H1 (cell line): ENCODE measurements at regions not wholly inside any gene's neighbourhood (a gene's known extent, or its start where the extent isn't known, plus 50 kb on each side); places are given as distances from the start of the nearest gene placed in this dataset.

ENCODE experiments used
- CTCF ChIA-PET: fragments of 300-600 bp; sonication (Branson Sonifier 250); formaldehyde crosslinking; loops from one replicate; lab custom pipeline; 2021; ENCODE audit not compliant: partially characterized antibody; lab: Charles Lee
- POLR2A ChIA-PET: fragments of 300-600 bp; sonication (Branson Sonifier 250); formaldehyde crosslinking; loops from one replicate; lab custom pipeline; 2021; ENCODE audit warnings: inconsistent platforms; ENCODE audit not compliant: partially characterized antibody; lab: Charles Lee
- DNase-seq, 2 experiments: peaks; one replicate each; pipeline versions ENCODE4 v3.0.0 to v3.0.0-alpha.2; 2010 to 2022; ENCODE audit warnings: low spot score in 2 of 2, low read depth in 1 of 2, mixed read lengths in 1 of 2
- FAIRE-seq: peaks from 2 replicates; lab custom pipeline; 2011; peaks lifted over from hg19 to GRCh38; lab: Jason Lieb, UNC
- H2AFZ ChIP-seq: 2 replicates; pipeline ENCODE4 v1.8.1; 2012; ENCODE audit warnings: low read length, inconsistent platforms
- H2AK5ac ChIP-seq: 2 replicates; pipeline ENCODE4 v1.6.1; 2013; ENCODE audit warnings: low read depth, low read length
- H2BK120ac ChIP-seq: replicated peaks from 2 replicates; pipeline ENCODE3; 2013; ENCODE audit warnings: low read depth, low read length, inconsistent platforms
- H2BK12ac ChIP-seq: 2 replicates; pipeline ENCODE4 v1.6.1; 2013; ENCODE audit warnings: low read depth, low read length
- H2BK15ac ChIP-seq: 2 replicates; pipeline ENCODE4 v1.6.1; 2013; ENCODE audit warnings: low read length
- H2BK20ac ChIP-seq: 2 replicates; pipeline ENCODE4 v1.6.1; 2013; ENCODE audit warnings: low read length
- H2BK5ac ChIP-seq: 2 replicates; pipeline ENCODE4 v1.6.1; 2013; ENCODE audit warnings: low read depth, low read length
- H3K14ac ChIP-seq: 2 replicates; pipeline ENCODE4 v1.6.1; 2013; ENCODE audit warnings: inconsistent platforms; ENCODE audit not compliant: insufficient read length
- H3K18ac ChIP-seq: 2 replicates; pipeline ENCODE4 v1.6.1; 2013; ENCODE audit warnings: low read length; ENCODE audit errors: extremely low read depth
- H3K23ac ChIP-seq: 2 replicates; pipeline ENCODE4 v1.6.1; 2013; ENCODE audit warnings: inconsistent platforms; ENCODE audit not compliant: insufficient read length
- H3K23me2 ChIP-seq: 2 replicates; pipeline ENCODE4 v1.6.1; 2013; ENCODE audit warnings: low read depth, low read length
- H3K27ac ChIP-seq: 2 replicates; pipeline ENCODE4 v1.6.1; 2011; ENCODE audit warnings: low read depth, low read length, inconsistent platforms
- H3K27me3 ChIP-seq, 4 experiments: replicated peaks in 1 of 4; 1 replicate in 1 of 4; 2 replicates in 3 of 4; pipeline versions ENCODE4 v1.6.1 to v1.8.1; 2011 to 2013; ENCODE audit warnings: low read length in 3 of 4, mild to moderate bottlenecking in 3 of 4, inconsistent platforms in 2 of 4, mixed read lengths in 2 of 4, moderate library complexity in 1 of 4; ENCODE audit not compliant: control insufficient read depth in 3 of 4, insufficient read depth in 3 of 4; ENCODE audit errors: extremely low read depth in 1 of 4
- H3K36me3 ChIP-seq, 4 experiments: 2 replicates each; pipeline versions ENCODE4 v1.6.1 to v1.8.1; 2011 to 2013; ENCODE audit warnings: mild to moderate bottlenecking in 4 of 4, low read length in 3 of 4, moderate library complexity in 2 of 4, control low read depth in 1 of 4, inconsistent platforms in 1 of 4; ENCODE audit not compliant: insufficient read depth in 4 of 4, control insufficient read depth in 2 of 4
- H3K4ac ChIP-seq: replicated peaks from 2 replicates; pipeline ENCODE3; 2013; ENCODE audit warnings: low read length, low read depth, mixed read lengths, inconsistent platforms; ENCODE audit not compliant: insufficient read length
- H3K4me1 ChIP-seq, 4 experiments: replicated peaks in 1 of 4; 1 replicate in 1 of 4; 2 replicates in 3 of 4; pipeline versions ENCODE4 v1.6.1 to v1.8.1; 2011 to 2013; ENCODE audit warnings: low read length in 3 of 4, inconsistent platforms in 2 of 4, mixed read lengths in 1 of 4; ENCODE audit not compliant: insufficient read depth in 4 of 4, control insufficient read depth in 3 of 4
- H3K4me2 ChIP-seq, 2 experiments: 2 replicates each; pipeline versions ENCODE4 v1.6.1 to v1.8.1; 2011 to 2013; ENCODE audit warnings: low read depth in 2 of 2, low read length in 2 of 2, control low read depth in 1 of 2, inconsistent platforms in 1 of 2, mild to moderate bottlenecking in 1 of 2; ENCODE audit not compliant: insufficient read depth in 1 of 2
- H3K4me3 ChIP-seq, 4 experiments: fragments of 200-600, 300-600 bp in 1 of 4; sonication (generic), shearing (Covaris generic), sonication (Bioruptor Twin) in 1 of 4; 2 replicates each; pipeline versions ENCODE4 v1.5.1 to v1.8.1; 2011 to 2016; ENCODE audit warnings: low read length in 4 of 4, low read depth in 3 of 4, control low read depth in 2 of 4, inconsistent platforms in 2 of 4, mild to moderate bottlenecking in 2 of 4, mixed read lengths in 1 of 4, moderate library complexity in 1 of 4; ENCODE audit not compliant: insufficient read depth in 2 of 4; ENCODE audit errors: extremely low read depth in 1 of 4
- H3K56ac ChIP-seq: replicated peaks from 2 replicates; pipeline ENCODE3; 2013; ENCODE audit warnings: low read depth, mild to moderate bottlenecking, mixed read lengths, low read length, inconsistent platforms; ENCODE audit not compliant: insufficient read length
- H3K79me1 ChIP-seq: 2 replicates; pipeline ENCODE4 v1.6.1; 2013; ENCODE audit warnings: low read depth, low read length, control low read depth
- H3K79me2 ChIP-seq, 2 experiments: 2 replicates each; pipeline versions ENCODE4 v1.6.1 to v1.8.1; 2012 to 2013; ENCODE audit warnings: low read length in 2 of 2, mild to moderate bottlenecking in 2 of 2, inconsistent platforms in 1 of 2; ENCODE audit not compliant: insufficient read depth in 2 of 2, control insufficient read depth in 1 of 2
- H3K9ac ChIP-seq, 4 experiments: replicated peaks in 1 of 4; 1 replicate in 1 of 4; 2 replicates in 3 of 4; pipeline versions ENCODE4 v1.6.1 to v1.8.1; 2011 to 2013; ENCODE audit warnings: low read depth in 3 of 4, low read length in 3 of 4, control low read depth in 2 of 4, mild to moderate bottlenecking in 2 of 4, moderate library complexity in 2 of 4, inconsistent platforms in 1 of 4; ENCODE audit errors: extremely low read depth in 1 of 4
- H3K9me3 ChIP-seq, 2 experiments: 2 replicates each; pipeline versions ENCODE4 v1.6.1 to v1.8.1; 2012 to 2013; ENCODE audit warnings: mild to moderate bottlenecking in 2 of 2, moderate library complexity in 2 of 2, control low read depth in 1 of 2, inconsistent platforms in 1 of 2, low read depth in 1 of 2, low read length in 1 of 2, mixed read lengths in 1 of 2; ENCODE audit not compliant: insufficient read depth in 2 of 2
- H4K20me1 ChIP-seq, 2 experiments: replicated peaks in 1 of 2; 2 replicates each; pipeline versions ENCODE3 to v1.8.1; 2011 to 2013; ENCODE audit warnings: inconsistent platforms in 2 of 2, low read length in 2 of 2, mild to moderate bottlenecking in 1 of 2; ENCODE audit not compliant: insufficient read depth in 2 of 2, control insufficient read depth in 1 of 2
- H4K5ac ChIP-seq: 2 replicates; pipeline ENCODE4 v1.6.1; 2013; ENCODE audit warnings: low read length, low read depth, mixed read lengths, inconsistent platforms; ENCODE audit not compliant: insufficient read length
- H4K8ac ChIP-seq: 2 replicates; pipeline ENCODE4 v1.8.0; 2013; ENCODE audit warnings: mild to moderate bottlenecking, moderate library complexity, low read length, inconsistent platforms; ENCODE audit not compliant: insufficient read depth; ENCODE audit errors: extremely low read depth
- H4K91ac ChIP-seq: replicated peaks from 2 replicates; pipeline ENCODE3; 2013; ENCODE audit warnings: low read length, mixed read lengths, inconsistent platforms; ENCODE audit not compliant: insufficient read length
- BCL11A ChIP-seq, 2 experiments: IDR thresholded peaks; one replicate each; pipeline ENCODE4 v1.6.1; 2011; ENCODE audit warnings: low read depth in 2 of 2, low read length in 2 of 2, mild to moderate bottlenecking in 2 of 2
- CREB1 ChIP-seq: IDR thresholded peaks from 2 replicates; pipeline ENCODE4 v1.6.1; 2012; ENCODE audit warnings: inconsistent platforms
- EGR1 ChIP-seq: IDR thresholded peaks from 2 replicates; pipeline ENCODE4 v1.6.1; 2011; ENCODE audit warnings: low read depth, low read length, borderline replicate concordance
- RFX5 ChIP-seq: IDR thresholded peaks from 2 replicates; pipeline ENCODE4 v1.6.1; 2011; ENCODE audit warnings: low read depth, low read length, improper control_type of control experiment, borderline replicate concordance
- SIRT6 ChIP-seq: IDR thresholded peaks from one replicate; pipeline ENCODE4 v1.7.1; 2012; ENCODE audit warnings: low read length, inconsistent platforms
- SP1 ChIP-seq: IDR thresholded peaks from 2 replicates; pipeline ENCODE4 v1.6.1; 2011; ENCODE audit warnings: low read depth, low read length
- WGBS, 2 experiments: shearing (Covaris generic) in 1 of 2; methylation state at CpG; one replicate each; pipeline versions ENCODE4 v1.1.6 to v1.1.7; 2013 to 2015; ENCODE audit warnings: low lambda C conversion rate in 2 of 2, mixed read lengths in 2 of 2, inconsistent platforms in 1 of 2, low coverage in 1 of 2, missing lambda C conversion rate in 1 of 2; ENCODE audit not compliant: insufficient replicate concordance in 2 of 2, insufficient coverage in 1 of 2, insufficient read length in 1 of 2; ENCODE audit errors: extremely low coverage in 1 of 2, missing lambda C conversion rate in 1 of 2; 5-methylcytosine and 5-hydroxymethylcytosine counted together
- TF ChIP-seq, protein P1 (sequence below): IDR thresholded peaks from 2 replicates; pipeline ENCODE4 v1.6.1; 2011; ENCODE audit warnings: low read length, improper control_type of control experiment

DNA sequence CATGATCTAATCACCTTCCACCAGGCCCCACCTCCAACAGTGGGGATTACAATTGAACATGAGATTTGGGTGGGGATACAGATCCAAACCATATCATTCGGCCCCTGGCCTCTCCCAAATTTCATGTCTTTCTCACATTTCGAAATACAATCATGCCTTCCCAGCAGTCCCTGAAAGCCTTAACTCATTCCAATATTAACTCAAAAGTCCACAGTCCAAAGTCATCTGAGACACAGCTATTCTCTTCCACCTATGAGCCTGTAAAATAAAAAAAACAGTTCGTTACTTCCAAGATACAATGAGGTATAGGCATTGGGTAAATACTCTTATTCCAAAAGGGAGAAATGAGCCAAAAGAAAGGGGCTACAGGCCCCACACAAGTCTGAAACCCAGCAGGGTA, 222.6 kb downstream of the SOD2 start:
- Histone ChIP-seq H3K9me3 (peaks cover 64 to 77% of the 10 kb centered on the region in 2 experiments), H3K23ac (no peak overlapping the region), H2BK12ac (no peak overlapping the region), H3K4ac (no peak overlapping the region), H3K18ac (no peak overlapping the region), H3K27me3 (no peaks in the 10 kb centered on the region), H2BK120ac (no peak overlapping the region), H2AFZ (no peak overlapping the region), H2BK20ac (no peak overlapping the region), H3K4me3 (no peak overlapping the region), H3K14ac (no peak overlapping the region), H3K23me2 (no peaks in the 10 kb centered on the region), H3K79me1 (no peaks in the 10 kb centered on the region), H4K5ac (no peak overlapping the region), H3K4me1 (no peaks in the 10 kb centered on the region), H4K8ac (no peak overlapping the region), H4K20me1 (no peaks in the 10 kb centered on the region), H3K9ac (no peak overlapping the region), H2AK5ac (no peak overlapping the region), H3K36me3 (no peaks in the 10 kb centered on the region), H4K91ac (no peak overlapping the region), H3K79me2 (no peaks in the 10 kb centered on the region), H3K27ac (no peak overlapping the region), H2BK5ac (no peak overlapping the region), H3K56ac (no peak overlapping the region), H3K4me2 (no peak overlapping the region), H2BK15ac (no peak overlapping the region)
- 70% methylated on average over 3 of the region's 3 CpGs; no CpG with 5 or more reads in 1 of the 2 experiments for WGBS, 2 experiments
- POLR2A ChIA-PET = no interaction called here
- DNase-seq = no peak
- CTCF ChIA-PET = no interaction called here
- no peak for FAIRE-seq
- TF ChIP-seq RFX5 (no peak), CREB1 (no peak), SP1 (no peak), EGR1 (no peak), SIRT6 (no peak), BCL11A (IDR thresholded peaks at IDR 0.05; ENCODE audit: low read depth in 2 of 2, low read length in 2 of 2) (no peak)
- TF ChIP-seq, protein P1, sequence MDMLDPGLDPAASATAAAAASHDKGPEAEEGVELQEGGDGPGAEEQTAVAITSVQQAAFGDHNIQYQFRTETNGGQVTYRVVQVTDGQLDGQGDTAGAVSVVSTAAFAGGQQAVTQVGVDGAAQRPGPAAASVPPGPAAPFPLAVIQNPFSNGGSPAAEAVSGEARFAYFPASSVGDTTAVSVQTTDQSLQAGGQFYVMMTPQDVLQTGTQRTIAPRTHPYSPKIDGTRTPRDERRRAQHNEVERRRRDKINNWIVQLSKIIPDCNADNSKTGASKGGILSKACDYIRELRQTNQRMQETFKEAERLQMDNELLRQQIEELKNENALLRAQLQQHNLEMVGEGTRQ = no peak
